Stimulated activated CD4-positive, alpha-beta T cell treated with anti-CD3 and anti-CD28 coated beads, Interleukin-4, amount 100 ng/mL, for 1 hour (primary cell): ENCODE measurements at regions not wholly inside any gene's neighbourhood (a gene's known extent, or its start where the extent isn't known, plus 50 kb on each side); places are given as distances from the start of the nearest gene placed in this dataset.
A peak's percentile ranks its signal among the peaks of the same experiment; 100 is the strongest.

Source experiments
- DNase-seq: peaks from one replicate; pipeline ENCODE4 v3.0.0-alpha.2; 2020

GRCh38 chr6:166770216-166771116 lies 143.4 kb upstream of the RPS6KA2 start:
- no peak for DNase-seq

GRCh38 chr6:166769648-166770047 lies 142.6 kb upstream of the RPS6KA2 start:
- no peak for DNase-seq

DNA sequence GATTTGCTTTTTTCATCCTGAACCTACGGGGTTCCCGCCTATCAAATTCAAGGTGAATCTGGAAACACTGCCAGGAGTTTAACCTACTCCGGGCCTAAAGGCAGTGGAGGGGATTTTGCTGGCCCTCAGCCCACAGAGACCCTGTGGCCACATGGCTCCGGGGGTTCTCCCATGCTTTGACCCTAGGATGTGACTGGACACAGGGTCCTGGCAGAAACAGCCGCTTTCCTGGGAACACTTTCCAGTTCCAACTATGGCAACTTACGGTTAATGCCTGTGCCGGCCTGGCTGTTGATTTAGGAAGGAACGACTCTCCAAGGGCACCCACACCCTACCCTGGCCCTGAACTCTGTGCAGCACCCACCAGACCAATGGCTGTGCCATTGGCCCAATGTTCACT lies 141.7 kb upstream of the RPS6KA2 start:
- DNase-seq, result no peak

GRCh38 chr6:166767230-166767629 lies 140.2 kb upstream of the RPS6KA2 start:
- no peak for DNase-seq

GRCh38 chr6:166766769-166767168 lies 139.7 kb upstream of the RPS6KA2 start:
- DNase-seq, result no peak

DNA sequence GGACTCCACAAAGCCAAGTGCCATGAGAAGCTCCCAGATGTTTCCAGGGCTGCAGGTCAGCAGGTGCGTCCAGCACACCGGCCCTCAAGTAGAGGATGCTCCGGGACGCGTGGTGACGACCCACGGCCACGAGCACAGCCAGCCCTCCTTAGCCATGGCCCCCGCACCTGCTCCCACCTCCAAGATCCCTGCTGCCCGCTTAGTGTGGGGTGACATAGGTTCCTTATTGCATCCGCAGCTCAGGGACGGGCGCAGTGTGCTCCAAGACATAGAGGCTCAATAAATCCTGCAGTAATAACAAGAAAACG lies 138.1 kb upstream of the RPS6KA2 start:
- no peak for DNase-seq

DNA sequence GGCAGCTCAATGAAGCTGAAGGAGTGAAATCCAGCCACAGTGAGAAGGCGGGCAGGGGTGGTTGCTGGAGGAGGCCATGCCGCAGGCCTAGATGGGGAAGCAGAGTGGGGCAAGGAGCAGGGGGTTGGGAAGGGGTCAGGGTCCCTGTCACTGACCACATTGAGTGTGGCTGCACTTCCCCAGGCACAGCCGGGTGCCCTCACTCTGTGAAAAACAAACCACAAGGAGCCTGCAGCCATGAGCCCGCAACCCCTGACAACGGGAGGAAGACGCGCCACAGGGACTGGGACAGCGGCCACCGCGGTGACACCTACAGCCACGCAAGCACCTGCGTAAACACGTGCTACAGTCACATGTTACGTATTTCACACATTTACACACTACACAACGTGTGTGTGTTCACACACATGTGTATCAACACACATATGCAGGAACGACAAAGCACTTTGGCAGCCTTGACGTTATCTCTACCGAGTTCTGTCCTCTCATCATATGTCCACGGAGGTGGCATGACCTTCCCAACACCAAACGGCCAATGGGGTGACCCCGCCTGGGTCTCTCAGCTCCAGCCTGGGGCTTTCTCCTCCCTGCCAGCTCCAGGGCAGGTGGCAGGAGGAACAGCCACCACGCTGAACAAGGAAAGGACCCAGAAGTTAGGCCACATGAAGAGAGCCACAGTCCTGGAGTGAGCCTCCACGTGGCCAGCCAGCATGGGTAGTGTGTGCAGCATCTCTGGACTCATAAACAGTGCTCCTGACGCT lies 137.6 kb upstream of the RPS6KA2 start:
- no peak for DNase-seq

DNA sequence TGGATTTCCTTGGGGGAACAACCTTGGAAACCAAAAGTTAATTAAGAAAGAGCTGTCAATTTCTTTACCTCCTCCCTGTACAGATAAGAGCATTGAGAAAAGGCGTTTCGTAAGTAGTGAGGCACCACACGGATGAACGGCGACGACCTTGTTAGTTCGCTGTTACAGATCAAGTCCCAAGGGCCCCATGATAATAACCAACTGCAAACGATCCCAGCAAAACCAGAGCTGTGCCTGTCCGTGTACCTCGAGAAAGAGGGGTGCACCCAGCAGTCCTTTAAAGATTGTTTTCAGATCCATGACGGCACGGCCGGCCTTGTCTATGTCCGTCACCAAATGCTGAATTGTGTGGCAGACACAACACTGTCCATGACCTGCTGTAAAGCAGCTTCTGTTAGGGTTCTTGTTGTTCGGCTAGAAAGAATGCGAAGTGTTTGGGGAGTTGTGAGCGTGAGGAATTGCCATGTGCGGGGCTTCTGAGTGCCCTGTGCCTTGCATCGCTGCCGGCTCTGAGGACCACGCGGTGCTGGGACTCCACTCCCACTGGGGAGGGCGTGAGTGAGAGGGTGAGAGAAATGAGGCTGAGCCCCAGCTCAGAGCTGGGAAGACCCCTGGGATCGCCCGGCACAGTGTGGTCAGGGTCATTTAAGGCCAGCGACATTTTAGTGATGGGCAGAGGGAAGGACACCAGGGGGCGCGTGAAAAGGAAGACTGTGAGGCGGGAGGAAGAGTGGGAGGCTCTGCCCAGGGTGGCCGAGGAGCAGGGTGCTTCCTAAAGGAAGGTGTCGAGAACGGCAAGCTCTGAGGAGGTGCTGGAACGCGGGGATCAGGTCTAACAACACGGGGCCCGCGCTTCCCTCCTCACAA lies 136.8 kb upstream of the RPS6KA2 start:
- DNase-seq, result no peak

GRCh38 chr6:166761801-166762200 lies 134.8 kb upstream of the RPS6KA2 start:
- no peak for DNase-seq

- peak; percentile 62 for DNase-seq
Measured at GRCh38 chr6:166760288-166760687, 133.2 kb upstream of the RPS6KA2 start.

DNA sequence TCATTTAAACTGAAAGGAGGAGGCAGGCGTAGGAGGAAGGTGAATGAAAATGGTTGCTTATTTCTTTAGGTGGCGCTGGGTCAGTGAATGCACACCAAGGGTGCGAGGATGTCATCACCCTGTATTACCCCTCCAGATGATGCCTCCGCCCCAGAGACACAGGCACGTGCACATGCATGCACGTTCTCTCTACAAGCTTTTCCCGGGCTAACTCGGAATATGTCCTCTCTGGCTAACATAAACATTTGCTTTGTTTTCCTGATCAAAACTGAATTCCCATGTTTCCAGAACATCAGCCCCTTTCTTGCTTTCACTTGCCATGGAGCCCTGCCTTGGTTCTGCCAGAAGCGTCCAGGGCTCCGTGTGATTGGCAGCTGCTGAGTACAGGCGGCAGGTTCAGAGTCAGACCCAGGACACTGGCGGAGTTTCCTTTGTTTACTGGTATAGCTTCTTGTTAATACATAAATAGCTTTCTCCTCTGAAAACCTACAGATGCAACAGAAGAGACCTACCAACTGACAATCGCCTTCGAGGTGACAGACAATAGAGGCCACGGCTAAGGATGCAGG lies 131.2 kb upstream of the RPS6KA2 start:
- DNase-seq, result no peak

GRCh38 chr6:166757232-166758135 lies 130.4 kb upstream of the RPS6KA2 start:
- DNase-seq, result no peak

DNA sequence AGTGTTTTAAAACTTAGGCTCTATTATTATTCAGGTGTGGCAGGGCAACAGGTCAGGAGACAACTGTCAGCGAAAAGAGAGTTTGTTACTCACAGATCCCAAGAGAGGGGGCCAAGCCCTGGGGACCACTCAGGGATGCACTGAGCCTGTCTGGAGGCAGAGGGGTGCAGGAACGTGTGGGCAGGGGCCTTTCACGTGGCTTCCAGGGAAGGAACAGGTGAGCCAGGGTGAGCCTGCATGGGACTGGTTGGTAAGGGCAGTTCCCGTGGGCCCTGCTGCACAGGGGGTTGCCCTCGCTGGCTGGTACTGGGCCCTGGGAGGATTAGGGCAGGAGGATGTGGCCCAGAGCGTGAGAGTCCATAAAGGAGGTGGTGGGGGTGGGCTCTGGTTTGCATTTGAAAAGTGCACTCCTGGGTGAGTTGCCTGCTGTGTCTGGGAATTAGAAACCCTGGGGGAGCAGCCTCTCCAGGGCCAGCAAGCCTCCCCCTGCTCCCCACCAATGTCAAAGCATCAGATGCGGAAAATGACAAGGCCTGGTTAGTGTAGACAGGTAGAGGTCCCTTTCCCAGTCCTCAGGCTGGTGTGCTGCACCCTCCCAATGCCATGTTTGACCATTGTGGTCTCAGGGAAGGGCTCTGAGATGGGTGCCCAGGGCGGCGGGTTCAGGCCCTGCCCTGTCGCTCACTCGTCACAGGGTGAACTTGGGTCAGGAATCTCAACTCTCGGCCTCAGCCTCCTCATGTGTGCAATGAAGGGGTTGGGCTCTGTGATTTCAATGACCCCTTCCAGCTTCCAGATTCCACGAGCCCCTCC lies 127.4 kb upstream of the RPS6KA2 start:
- no peak for DNase-seq

- DNase-seq, result no peak
Measured at GRCh38 chr6:166752928-166753721, 126.1 kb upstream of the RPS6KA2 start.

DNA sequence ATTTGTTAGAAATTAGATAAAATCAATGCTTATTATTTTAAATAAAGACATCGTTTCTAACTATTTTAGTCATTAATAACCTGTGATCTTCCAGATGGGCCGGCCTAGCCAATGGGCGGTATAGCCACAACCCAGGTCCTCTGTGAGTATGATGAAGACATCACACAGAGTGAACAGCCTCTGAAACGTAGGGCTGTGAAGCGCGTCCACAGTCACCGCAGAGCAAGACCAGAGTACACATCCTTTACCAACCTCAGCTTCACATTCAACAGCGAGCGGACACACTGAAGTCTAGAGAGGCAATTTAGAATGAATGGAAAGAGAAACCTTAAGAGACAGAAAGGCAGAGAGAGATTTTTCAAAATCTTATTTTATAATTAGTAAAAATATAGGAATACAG lies 125.0 kb upstream of the RPS6KA2 start:
- DNase-seq, result no peak

DNA sequence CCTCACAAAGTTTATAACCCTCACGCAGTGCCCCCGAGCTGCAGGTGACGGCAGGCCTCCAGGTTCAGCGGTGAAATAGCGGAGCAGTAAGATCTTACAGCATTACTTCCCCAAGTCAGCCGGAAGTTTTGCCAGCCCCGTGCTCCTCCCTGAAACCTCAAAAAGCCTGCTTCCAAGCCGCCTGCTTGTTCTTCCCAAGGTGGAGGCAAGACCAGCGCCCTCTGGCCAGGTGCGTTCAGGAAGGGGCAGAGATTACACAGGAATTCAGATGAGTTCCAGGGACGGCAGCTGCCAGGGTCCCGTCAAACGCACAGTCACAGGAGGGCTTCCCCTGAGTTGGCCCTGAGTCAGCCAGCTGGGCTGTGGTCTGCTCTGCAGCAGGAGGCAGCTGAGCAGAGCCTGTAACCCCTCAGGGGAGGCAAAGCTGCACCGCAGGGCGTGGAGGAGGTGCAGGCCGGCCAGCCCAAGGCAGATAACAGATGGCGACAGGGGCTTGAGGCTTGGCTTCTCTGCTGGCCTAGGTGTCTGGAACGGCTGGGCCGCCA lies 124.1 kb upstream of the RPS6KA2 start:
- no peak for DNase-seq

DNA sequence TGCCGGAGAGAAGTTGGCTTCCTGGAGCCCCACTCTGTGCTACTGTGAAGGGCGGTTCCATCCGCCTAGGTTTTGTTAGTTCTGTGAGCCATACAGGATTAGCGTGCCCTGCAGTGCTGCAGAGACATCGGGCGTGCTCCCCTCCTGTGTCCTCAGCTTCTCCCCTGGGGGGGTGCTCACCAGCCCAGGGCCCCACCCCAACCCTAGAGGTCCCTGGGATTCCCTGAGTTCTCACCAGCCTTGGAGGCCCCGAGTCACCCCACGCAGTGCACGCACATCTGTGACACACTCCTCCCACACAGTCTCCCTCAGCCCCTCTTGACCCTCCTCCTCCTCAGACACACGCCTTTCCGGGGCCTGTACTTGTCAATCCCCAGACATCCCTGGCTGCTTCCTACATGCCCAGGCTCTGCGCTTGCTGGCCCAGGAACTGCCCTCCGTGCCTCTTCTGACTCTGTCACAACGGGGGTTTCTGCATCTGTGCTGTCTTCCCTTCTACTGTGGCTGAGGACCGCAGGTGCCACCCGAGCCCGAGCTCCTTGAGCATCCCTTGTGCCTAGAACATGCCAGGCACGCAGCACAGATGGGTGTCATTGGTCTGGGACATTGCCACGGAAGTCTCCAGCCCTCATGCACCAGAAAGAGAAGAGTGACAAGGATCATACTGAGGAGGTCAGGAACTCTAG lies 123.2 kb upstream of the RPS6KA2 start:
- no peak for DNase-seq

DNA sequence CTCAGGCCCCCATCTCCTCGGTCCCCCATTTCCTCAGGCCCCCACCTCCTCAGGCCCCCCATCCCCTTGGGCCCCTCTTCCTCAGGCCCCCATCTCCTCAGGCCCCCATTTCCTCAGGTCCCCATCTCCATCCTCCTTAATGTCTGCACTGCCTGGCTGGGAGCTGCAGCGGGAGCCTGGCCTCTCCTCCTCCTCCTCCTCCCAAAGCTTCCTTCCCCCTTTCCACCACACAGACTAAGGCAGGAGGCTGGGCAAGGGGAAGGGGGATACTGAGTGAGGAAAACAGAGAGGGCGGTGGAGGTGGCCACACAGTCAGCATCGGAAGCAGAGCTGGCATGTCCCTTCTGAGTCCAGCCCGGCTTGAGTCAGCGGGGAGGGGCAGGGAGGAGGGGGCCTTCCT lies 122.6 kb upstream of the RPS6KA2 start:
- DNase-seq, result no peak
